ENCODE measurements at regions not wholly inside any gene's neighbourhood (a gene's known extent, or its start where the extent isn't known, plus 50 kb on each side); places are given as distances from the start of the nearest gene placed in this dataset.

GRCh38 chr20:40268321-40269075 is 420.5 kb downstream of the MAFB start:
- peak; percentile 28 for DNase-seq (ENCODE audit: extremely low read depth, low read depth)
- peak; percentile 6 for TF ChIP-seq CTCF (IDR thresholded peaks at IDR 0.05; ENCODE audit: low read depth, low read length)

GRCh38 chr20:40265825-40266533 is 423.1 kb downstream of the MAFB start:
- TF ChIP-seq CTCF (IDR thresholded peaks at IDR 0.05; ENCODE audit: low read depth, low read length) = peak; percentile 71
- peak; percentile 4 for DNase-seq (ENCODE audit: extremely low read depth, low read depth)

GRCh38 chr20:40262219-40262618 is 426.8 kb downstream of the MAFB start:
- no peak for TF ChIP-seq CTCF (IDR thresholded peaks at IDR 0.05; ENCODE audit: low read depth, low read length)
- DNase-seq (ENCODE audit: extremely low read depth, low read depth) = no peak

GRCh38 chr20:40258931-40259330 is 430.1 kb downstream of the MAFB start:
- no peak for DNase-seq (ENCODE audit: extremely low read depth, low read depth)
- no peak for TF ChIP-seq CTCF (IDR thresholded peaks at IDR 0.05; ENCODE audit: low read depth, low read length)

- TF ChIP-seq CTCF (IDR thresholded peaks at IDR 0.05; ENCODE audit: low read depth, low read length) = no peak
- no peak for DNase-seq (ENCODE audit: extremely low read depth, low read depth)
These were observed 431.3 kb downstream of the MAFB start for GRCh38 chr20:40257763-40258162.

GRCh38 chr20:40255365-40255764 is 433.7 kb downstream of the MAFB start:
- peak; percentile 30 for TF ChIP-seq CTCF (IDR thresholded peaks at IDR 0.05; ENCODE audit: low read depth, low read length)
- no peak for DNase-seq (ENCODE audit: extremely low read depth, low read depth)

- TF ChIP-seq CTCF (IDR thresholded peaks at IDR 0.05; ENCODE audit: low read depth, low read length) = no peak
These were observed 434.8 kb downstream of the MAFB start for GRCh38 chr20:40254023-40254772.

More at GRCh38 chr20:40254023-40254772, 434.8 kb downstream of the MAFB start:
- DNase-seq (ENCODE audit: extremely low read depth, low read depth) = no peak
